Caco-2 (cell line): ENCODE measurements at regions not wholly inside any gene's neighbourhood (a gene's known extent, or its start where the extent isn't known, plus 50 kb on each side); places are given as distances from the start of the nearest gene placed in this dataset.

Experiments
- BruUV-seq: library from RNA; stranded (reverse); fragments of 400-500 nt; replicated peaks from 2 replicates; lab custom pipeline; 2021; lab: Mats Ljungman, UMichigan
- CTCF ChIA-PET: fragments of 300-600 bp; sonication (Branson Sonifier 250); formaldehyde crosslinking; loops from one replicate; lab custom pipeline; 2022; ENCODE audit warnings: antibody characterized with exemption; lab: Charles Lee
- POLR2A ChIA-PET: fragments of 300-600 bp; sonication (Branson Sonifier 250); formaldehyde crosslinking; loops from one replicate; lab custom pipeline; 2022; ENCODE audit warnings: antibody characterized with exemption; lab: Charles Lee
- DNase-seq, 2 experiments: peaks; one replicate each; pipeline versions ENCODE4 v3.0.0 to v3.0.0-alpha.2; 2020 to 2022
- H3K27me3 ChIP-seq: replicated peaks from 2 replicates; pipeline ENCODE4 v1.6.0; 2011; ENCODE audit warnings: low read length; ENCODE audit not compliant: control insufficient read depth, insufficient read depth
- H3K36me3 ChIP-seq: 2 replicates; pipeline ENCODE4 v1.5.1; 2011; ENCODE audit warnings: low read length; ENCODE audit not compliant: control insufficient read depth, insufficient read depth
- H3K4me1 ChIP-seq: fragments of 250-450 bp; sonication (Bioruptor Pico); 2 replicates; pipeline ENCODE4 v1.5.1; 2020; ENCODE audit warnings: mild to moderate bottlenecking
- H3K4me3 ChIP-seq: 2 replicates; pipeline ENCODE4 v1.5.1; 2011; ENCODE audit warnings: low read depth, mild to moderate bottlenecking, control low read depth, low read length
- H3K9me3 ChIP-seq: fragments of 250-450 bp; sonication (Bioruptor Pico); 2 replicates; pipeline ENCODE4 v1.5.1; 2020; ENCODE audit warnings: mild to moderate bottlenecking, moderate library complexity
- H3K27ac Mint-ChIP-seq: one replicate; pipeline ENCODE4 v1.8.0; 2022; ENCODE audit warnings: mixed read lengths; ENCODE audit not compliant: unreplicated experiment
- H3K27me3 Mint-ChIP-seq: one replicate; pipeline ENCODE4 v1.8.0; 2022; ENCODE audit warnings: mixed read lengths; ENCODE audit not compliant: insufficient read depth, unreplicated experiment
- H3K36me3 Mint-ChIP-seq: one replicate; pipeline ENCODE4 v1.8.0; 2022; ENCODE audit warnings: mild to moderate bottlenecking, mixed read lengths; ENCODE audit not compliant: insufficient read depth, unreplicated experiment
- H3K4me1 Mint-ChIP-seq: one replicate; pipeline ENCODE4 v1.8.0; 2022; ENCODE audit warnings: low read depth, mixed read lengths; ENCODE audit not compliant: unreplicated experiment
- H3K4me3 Mint-ChIP-seq: one replicate; pipeline ENCODE4 v1.8.0; 2022; ENCODE audit warnings: mild to moderate bottlenecking, moderate library complexity, mixed read lengths; ENCODE audit not compliant: unreplicated experiment
- H3K9me3 Mint-ChIP-seq: one replicate; pipeline ENCODE4 v1.8.0; 2022; ENCODE audit warnings: mixed read lengths; ENCODE audit not compliant: unreplicated experiment
- intact Hi-C: fragments of 100-400 bp; cut with micrococcal nuclease; formaldehyde crosslinking; loops from one replicate; pipeline ENCODE4 v1.10.0; 2022; ENCODE audit not compliant: unreplicated experiment
- TF ChIP-seq, protein P1 (sequence below), 2 experiments: fragments of 200-600 bp in 1 of 2; IDR thresholded peaks; 1 replicate in 1 of 2; 2 replicates in 1 of 2; pipeline versions ENCODE4 v1.5.1 to v1.8.0; 2011 to 2022; ENCODE audit warnings: antibody characterized with exemption in 1 of 2, control low read depth in 1 of 2, inconsistent platforms in 1 of 2, low read depth in 1 of 2, low read length in 1 of 2, mild to moderate bottlenecking in 1 of 2, moderate library complexity in 1 of 2; ENCODE audit not compliant: insufficient read depth in 1 of 2, severe bottlenecking in 1 of 2, unreplicated experiment in 1 of 2

DNA sequence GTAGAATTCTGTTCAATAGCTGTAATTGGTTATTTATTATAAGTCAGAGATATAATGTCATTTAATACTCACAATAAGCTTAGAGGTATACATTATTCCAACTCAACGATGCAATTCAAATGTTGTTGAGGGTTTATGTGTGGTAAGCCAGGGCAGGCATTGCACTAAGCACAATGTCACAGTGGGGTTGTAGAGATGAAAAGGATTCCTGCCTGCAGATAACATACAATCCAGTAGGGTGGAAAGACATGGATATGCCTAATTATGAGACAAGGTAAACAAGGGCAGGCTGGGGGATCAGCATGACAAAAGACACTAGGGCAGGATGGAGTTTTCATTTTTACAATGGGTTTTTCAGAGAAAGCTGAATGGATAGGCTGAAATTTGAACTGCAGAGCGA, 98.7 kb upstream of the PALM2AKAP2 start:
- Mint-ChIP-seq H3K27me3 (peaks cover 13% of the 10 kb centered on the region), H3K9me3 (no peaks in the 10 kb centered on the region), H3K36me3 (no peaks in the 10 kb centered on the region), H3K4me3 (no peak overlapping the region), H3K27ac (no peak overlapping the region), H3K4me1 (no peaks in the 10 kb centered on the region)
- BruUV-seq: no TSS peak
- intact Hi-C loops: no loop called here
- H3K27me3 ChIP-seq: no peaks in the 10 kb centered on the region
- DNase-seq: no peak
- H3K4me3 ChIP-seq: no peak overlapping the region
- CTCF ChIA-PET: no interaction called here
- POLR2A ChIA-PET: no interaction called here
- TF ChIP-seq, protein P1, sequence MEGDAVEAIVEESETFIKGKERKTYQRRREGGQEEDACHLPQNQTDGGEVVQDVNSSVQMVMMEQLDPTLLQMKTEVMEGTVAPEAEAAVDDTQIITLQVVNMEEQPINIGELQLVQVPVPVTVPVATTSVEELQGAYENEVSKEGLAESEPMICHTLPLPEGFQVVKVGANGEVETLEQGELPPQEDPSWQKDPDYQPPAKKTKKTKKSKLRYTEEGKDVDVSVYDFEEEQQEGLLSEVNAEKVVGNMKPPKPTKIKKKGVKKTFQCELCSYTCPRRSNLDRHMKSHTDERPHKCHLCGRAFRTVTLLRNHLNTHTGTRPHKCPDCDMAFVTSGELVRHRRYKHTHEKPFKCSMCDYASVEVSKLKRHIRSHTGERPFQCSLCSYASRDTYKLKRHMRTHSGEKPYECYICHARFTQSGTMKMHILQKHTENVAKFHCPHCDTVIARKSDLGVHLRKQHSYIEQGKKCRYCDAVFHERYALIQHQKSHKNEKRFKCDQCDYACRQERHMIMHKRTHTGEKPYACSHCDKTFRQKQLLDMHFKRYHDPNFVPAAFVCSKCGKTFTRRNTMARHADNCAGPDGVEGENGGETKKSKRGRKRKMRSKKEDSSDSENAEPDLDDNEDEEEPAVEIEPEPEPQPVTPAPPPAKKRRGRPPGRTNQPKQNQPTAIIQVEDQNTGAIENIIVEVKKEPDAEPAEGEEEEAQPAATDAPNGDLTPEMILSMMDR (IDR thresholded peaks at IDR 0.05; ENCODE audit: insufficient read depth in 1 of 2, low read depth in 1 of 2, low read length in 1 of 2, severe bottlenecking in 1 of 2, unreplicated experiment in 1 of 2): no peak
- no peaks in the 10 kb centered on the region for H3K36me3 ChIP-seq
- H3K9me3 ChIP-seq: no peaks in the 10 kb centered on the region
- H3K4me1 ChIP-seq: no peaks in the 10 kb centered on the region

DNA sequence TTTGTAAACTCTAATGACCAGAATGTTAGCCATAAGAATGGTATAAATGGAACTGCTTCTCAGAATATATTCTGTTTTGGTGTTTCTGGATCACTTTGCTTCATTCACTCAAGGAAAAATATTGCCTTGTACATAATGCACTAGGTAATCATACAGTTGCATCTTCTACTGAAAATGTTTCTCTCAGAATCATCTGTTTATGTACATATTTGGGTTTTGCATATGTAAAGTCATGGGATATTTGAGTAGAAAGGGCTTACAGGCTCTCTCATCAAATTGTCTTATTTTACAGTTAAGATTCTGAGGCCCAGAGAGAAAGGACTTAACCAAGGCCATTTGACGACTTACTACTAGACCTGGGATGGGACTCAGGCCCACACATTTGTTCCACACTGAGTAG, 97.8 kb upstream of the PALM2AKAP2 start:
- H3K4me3 ChIP-seq: no peak overlapping the region
- Mint-ChIP-seq H3K27ac (no peak overlapping the region), H3K36me3 (no peaks in the 10 kb centered on the region), H3K9me3 (no peaks in the 10 kb centered on the region), H3K4me3 (no peak overlapping the region), H3K4me1 (no peaks in the 10 kb centered on the region), H3K27me3 (peaks cover 7% of the 10 kb centered on the region)
- TF ChIP-seq, protein P1 (IDR thresholded peaks at IDR 0.05; ENCODE audit: insufficient read depth in 1 of 2, low read depth in 1 of 2, low read length in 1 of 2, severe bottlenecking in 1 of 2, unreplicated experiment in 1 of 2): no peak
- intact Hi-C loops: no loop called here
- no peaks in the 10 kb centered on the region for H3K4me1 ChIP-seq
- CTCF ChIA-PET: no interaction called here
- H3K9me3 ChIP-seq: no peaks in the 10 kb centered on the region; the same call in 1 of the 2 replicates
- H3K27me3 ChIP-seq: no peaks in the 10 kb centered on the region
- no peaks in the 10 kb centered on the region for H3K36me3 ChIP-seq
- POLR2A ChIA-PET: no interaction called here
- no peak for DNase-seq
- BruUV-seq: no TSS peak

DNA sequence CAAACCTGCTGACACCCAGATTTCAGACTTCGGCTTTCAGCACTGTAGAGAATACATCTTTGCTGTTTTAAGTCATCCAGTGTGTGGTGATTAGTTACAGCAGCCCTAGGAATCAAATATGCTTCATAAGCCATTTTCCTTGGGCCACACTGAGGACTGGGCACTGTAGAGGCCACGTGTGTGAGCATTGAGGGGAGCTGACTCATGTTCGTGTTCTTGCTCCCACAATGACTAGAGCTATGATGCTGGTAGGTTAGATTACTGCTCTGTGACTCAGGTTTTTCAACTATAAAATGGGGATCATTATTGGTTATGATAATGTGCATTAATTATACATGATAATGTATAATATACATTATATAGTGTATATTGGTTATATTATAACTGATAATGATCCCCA, 96.5 kb upstream of the PALM2AKAP2 start:
- intact Hi-C loops: no loop called here
- H3K36me3 ChIP-seq: no peaks in the 10 kb centered on the region
- ChIA-PET POLR2A (no interaction called here), CTCF (no interaction called here)
- no peak overlapping the region for H3K4me3 ChIP-seq
- no peaks in the 10 kb centered on the region for H3K4me1 ChIP-seq
- Mint-ChIP-seq H3K27me3 (peaks cover 7% of the 10 kb centered on the region), H3K4me1 (no peaks in the 10 kb centered on the region), H3K4me3 (no peak overlapping the region), H3K27ac (no peak overlapping the region), H3K9me3 (no peaks in the 10 kb centered on the region), H3K36me3 (no peaks in the 10 kb centered on the region)
- no TSS peak for BruUV-seq
- H3K27me3 ChIP-seq: no peaks in the 10 kb centered on the region
- no peaks in the 10 kb centered on the region; the same call in 1 of the 2 replicates for H3K9me3 ChIP-seq
- no peak for DNase-seq
- TF ChIP-seq, protein P1 (IDR thresholded peaks at IDR 0.05; ENCODE audit: insufficient read depth in 1 of 2, low read depth in 1 of 2, low read length in 1 of 2, severe bottlenecking in 1 of 2, unreplicated experiment in 1 of 2): no peak
